ENCODE measurements at regions not wholly inside any gene's neighbourhood (a gene's known extent, or its start where the extent isn't known, plus 50 kb on each side); places are given as distances from the start of the nearest gene placed in this dataset.

DNA sequence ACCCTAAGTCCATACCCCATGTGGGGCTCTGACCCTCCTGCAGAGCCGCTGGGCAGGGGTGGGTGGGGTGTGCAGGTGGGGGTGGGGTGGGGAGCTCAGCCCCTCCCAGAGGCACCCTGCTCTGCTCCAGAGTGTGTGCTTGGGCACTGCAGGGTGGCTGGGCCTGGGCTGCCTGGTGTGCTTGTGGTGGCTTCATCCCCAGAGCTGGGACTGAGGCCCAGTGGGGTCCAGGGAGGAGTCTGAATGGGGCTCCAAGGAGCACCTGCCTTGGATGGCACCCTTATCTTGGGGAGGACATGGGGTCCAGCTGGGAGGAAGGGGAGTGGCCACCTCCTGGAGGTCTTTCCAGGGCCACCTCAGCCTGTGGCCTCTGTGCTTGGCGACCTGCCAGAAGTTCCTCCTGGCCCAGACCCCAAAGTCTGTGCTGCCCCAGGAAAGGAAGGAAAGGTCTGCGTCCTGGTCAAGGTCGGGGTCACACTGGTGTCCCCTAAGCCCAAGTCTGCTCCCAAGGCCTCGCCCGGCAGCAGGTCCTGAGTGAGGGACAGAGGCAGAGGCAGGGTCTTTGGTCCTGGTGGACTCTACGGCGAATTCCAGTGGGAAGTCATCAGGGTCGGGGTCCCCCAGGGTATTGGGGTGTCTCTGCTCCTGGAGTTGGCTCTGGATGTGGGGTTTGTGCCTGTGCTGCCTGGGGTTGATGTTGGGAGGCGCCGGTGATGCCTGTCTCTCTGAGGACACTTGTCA is 373.4 kb downstream of the TMEM121 start:
- Histone ChIP-seq H2AFZ (ENCODE audit: low read length) (no peak overlapping the region), H3K4me3 (ENCODE audit: extremely low read depth in 1 of 4, insufficient read depth in 2 of 4, low read depth in 3 of 4, low read length in 4 of 4) (no peak overlapping the region), H3K18ac (ENCODE audit: extremely low read depth, low read length) (no peak overlapping the region), H3K79me1 (ENCODE audit: low read depth, low read length) (no peaks in the 10 kb centered on the region), H4K8ac (ENCODE audit: extremely low read depth, insufficient read depth, low read length) (no peak overlapping the region), H3K23ac (ENCODE audit: insufficient read length) (no peak overlapping the region), H3K23me2 (ENCODE audit: low read depth, low read length) (no peaks in the 10 kb centered on the region), H3K14ac (ENCODE audit: insufficient read length) (no peak overlapping the region), H3K4me2 (ENCODE audit: insufficient read depth in 1 of 2, low read depth in 2 of 2, low read length in 2 of 2) (no peak overlapping the region), H2BK12ac (ENCODE audit: low read depth, low read length) (no peak overlapping the region), H3K4me1 (replicated peaks in 1 of 4; ENCODE audit: control insufficient read depth in 3 of 4, insufficient read depth in 4 of 4, low read length in 3 of 4) (no peaks in the 10 kb centered on the region), H3K9me3 (ENCODE audit: insufficient read depth in 2 of 2, low read depth in 1 of 2, low read length in 1 of 2) (peaks cover 63 to 98% of the 10 kb centered on the region in 2 experiments), H3K27me3 (replicated peaks in 1 of 4; ENCODE audit: control insufficient read depth in 3 of 4, extremely low read depth in 1 of 4, insufficient read depth in 3 of 4, low read length in 3 of 4) (no peaks in the 10 kb centered on the region), H2BK5ac (ENCODE audit: low read depth, low read length) (no peak overlapping the region), H3K56ac (replicated peaks; ENCODE audit: insufficient read length, low read depth, low read length) (no peak overlapping the region), H4K91ac (replicated peaks; ENCODE audit: insufficient read length, low read length) (no peak overlapping the region), H3K36me3 (ENCODE audit: control insufficient read depth in 2 of 4, insufficient read depth in 4 of 4, low read length in 3 of 4) (no peaks in the 10 kb centered on the region), H3K27ac (ENCODE audit: low read depth, low read length) (no peak overlapping the region), H2AK5ac (ENCODE audit: low read depth, low read length) (no peak overlapping the region), H3K4ac (replicated peaks; ENCODE audit: insufficient read length, low read depth, low read length) (no peak overlapping the region), H2BK15ac (ENCODE audit: low read length) (no peak overlapping the region), H4K20me1 (replicated peaks in 1 of 2; ENCODE audit: control insufficient read depth in 1 of 2, insufficient read depth in 2 of 2, low read length in 2 of 2) (no peaks in the 10 kb centered on the region), H3K9ac (replicated peaks in 1 of 4; ENCODE audit: extremely low read depth in 1 of 4, low read depth in 3 of 4, low read length in 3 of 4) (no peak overlapping the region), H2BK20ac (ENCODE audit: low read length) (no peak overlapping the region), H3K79me2 (ENCODE audit: control insufficient read depth in 1 of 2, insufficient read depth in 2 of 2, low read length in 2 of 2) (no peaks in the 10 kb centered on the region), H2BK120ac (replicated peaks; ENCODE audit: low read depth, low read length) (no peak overlapping the region), H4K5ac (ENCODE audit: insufficient read length, low read depth, low read length) (no peak overlapping the region)
- ChIA-PET POLR2A (ENCODE audit: partially characterized antibody) (no interaction called here), CTCF (ENCODE audit: partially characterized antibody) (no interaction called here)
- no peak for FAIRE-seq
- TF ChIP-seq CEBPB (IDR thresholded peaks at IDR 0.05; ENCODE audit: low read depth, low read length) = no peak
- no peak for TF ChIP-seq SIRT6 (IDR thresholded peaks at IDR 0.05; ENCODE audit: low read length)
- TF ChIP-seq CBX8 (IDR thresholded peaks at IDR 0.05; ENCODE audit: borderline replicate concordance, low read depth, low read length) = no peak
- TF ChIP-seq SIX5 (IDR thresholded peaks at IDR 0.05; ENCODE audit: low read depth, low read length) = no peak
- no peak for TF ChIP-seq HDAC2 (IDR thresholded peaks at IDR 0.05; ENCODE audit: borderline replicate concordance in 1 of 2, low read depth in 2 of 2, low read length in 2 of 2)
- TF ChIP-seq TAF7 (optimal IDR thresholded peaks at IDR 0.05; ENCODE audit: borderline replicate concordance, low read depth, low read length) = no peak
- TF ChIP-seq JUN (IDR thresholded peaks at IDR 0.05; ENCODE audit: low read depth, low read length) = no peak
- no peak for TF ChIP-seq EGR1 (IDR thresholded peaks at IDR 0.05; ENCODE audit: borderline replicate concordance, low read depth, low read length)
- WGBS, 2 experiments (ENCODE audit: extremely low coverage in 1 of 2, insufficient coverage in 1 of 2, insufficient read length in 1 of 2, insufficient replicate concordance in 2 of 2, low coverage in 1 of 2, low lambda C conversion rate in 2 of 2, missing lambda C conversion rate in 1 of 2) = 78% methylated on average over 8 of the region's 11 CpGs; no CpG with 5 or more reads in 1 of the 2 experiments
- no peak for DNase-seq (ENCODE audit: low read depth in 1 of 2, low spot score in 2 of 2)

Measured in H1 (cell line).